Sigmoid colon (tissue), 4 donors: ENCODE measurements at regions not wholly inside any gene's neighbourhood (a gene's known extent, or its start where the extent isn't known, plus 50 kb on each side); places are given as distances from the start of the nearest gene placed in this dataset.

Source experiments
- CTCF ChIP-seq, 4 experiments: fragments of 450-650 bp in 3 of 4; fragments of 200-600 bp in 1 of 4; IDR thresholded peaks; one replicate each; pipeline ENCODE4 v1.5.1; 2016 to 2019; ENCODE audit warnings: antibody characterized with exemption in 4 of 4, mild to moderate bottlenecking in 3 of 4, moderate library complexity in 2 of 4
- EP300 ChIP-seq, 4 donors: sonication (generic); formaldehyde crosslinking; IDR thresholded peaks; one replicate each; pipeline ENCODE4 v1.6.1; 2017; ENCODE audit warnings: antibody characterized with exemption in 4 of 4
- POLR2A ChIP-seq, 2 donors: fragments of 450-650 bp; IDR thresholded peaks; one replicate each; pipeline ENCODE4 v1.6.1; 2016; ENCODE audit warnings: antibody characterized with exemption in 2 of 2, mild to moderate bottlenecking in 2 of 2, moderate library complexity in 2 of 2
- POLR2AphosphoS5 ChIP-seq, 4 donors: sonication (generic); formaldehyde crosslinking; IDR thresholded peaks; one replicate each; pipeline ENCODE4 v1.6.1; 2017; ENCODE audit warnings: antibody characterized with exemption in 4 of 4

GRCh38 chr7:142697270-142697669, 52.0 kb upstream of the PRSS1 start:
- no peak for TF ChIP-seq POLR2A (IDR thresholded peaks at IDR 0.05)
- no peak for TF ChIP-seq CTCF (IDR thresholded peaks at IDR 0.05)
- TF ChIP-seq EP300 (IDR thresholded peaks at IDR 0.05): no peak
- no peak for TF ChIP-seq POLR2AphosphoS5 (IDR thresholded peaks at IDR 0.05)
